ENCODE measurements at regions not wholly inside any gene's neighbourhood (a gene's known extent, or its start where the extent isn't known, plus 50 kb on each side); places are given as distances from the start of the nearest gene placed in this dataset.
"Not testable (repeated sequence)": the region's sequence is repeated elsewhere in the genome, so short reads cannot be mapped to it uniquely, and the experiment has no call there.

DNA sequence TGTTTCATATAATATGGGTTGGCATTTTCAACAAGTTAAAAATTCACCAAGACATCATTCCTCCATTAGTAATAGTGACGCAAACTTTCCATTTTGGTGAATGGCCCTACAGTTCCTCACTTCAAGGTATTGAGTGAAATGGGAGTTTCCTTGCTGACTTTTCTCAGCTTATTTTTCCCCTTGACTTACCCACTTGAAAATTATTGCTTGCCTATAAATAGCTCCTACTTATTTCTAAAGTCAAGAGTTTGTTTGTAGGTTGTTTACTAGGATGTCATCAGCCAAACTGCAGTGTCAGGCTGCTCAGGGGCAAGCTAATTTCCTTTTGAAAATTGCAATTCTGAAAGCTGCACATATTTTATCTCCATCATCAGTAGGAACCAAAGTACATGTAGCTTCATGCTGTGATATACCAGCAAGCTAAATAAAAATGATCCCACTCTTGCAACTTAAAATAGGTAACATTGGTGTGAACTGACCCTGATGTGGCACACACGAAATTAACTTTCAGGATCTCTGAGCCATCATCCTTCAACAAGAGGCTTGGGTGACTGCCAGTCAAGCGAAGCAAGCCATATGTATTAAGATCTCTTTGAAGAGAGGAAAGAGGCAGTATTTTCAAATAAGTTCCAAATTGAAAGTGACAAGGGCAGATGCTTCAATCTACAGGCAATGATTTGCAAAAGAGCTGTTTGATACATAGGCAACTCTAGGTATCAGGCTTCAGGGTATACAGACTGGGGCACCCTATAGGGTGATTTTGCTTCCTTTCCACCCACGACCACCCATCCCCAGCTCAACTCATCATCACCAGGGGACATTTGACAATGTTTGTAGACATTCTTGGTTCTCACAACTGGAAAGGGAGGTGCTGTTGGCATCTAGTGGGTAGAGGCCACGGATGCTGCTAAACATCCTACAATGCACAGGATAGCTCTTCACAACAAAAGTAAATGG, 66.8 kb upstream of the RASGRP1 start:
- Mint-ChIP-seq H3K27ac (no peak overlapping the region), H3K9me3 (no peaks in the 10 kb centered on the region), H3K27me3 (peaks cover 3% of the 10 kb centered on the region), H3K4me3 (no peak overlapping the region), H3K4me1 (ENCODE audit: low read depth) (peaks cover 29% of the 10 kb centered on the region), H3K36me3 (ENCODE audit: low read depth) (no peaks in the 10 kb centered on the region)
- intact Hi-C loops (cut with micrococcal nuclease): no loop called here

DNA sequence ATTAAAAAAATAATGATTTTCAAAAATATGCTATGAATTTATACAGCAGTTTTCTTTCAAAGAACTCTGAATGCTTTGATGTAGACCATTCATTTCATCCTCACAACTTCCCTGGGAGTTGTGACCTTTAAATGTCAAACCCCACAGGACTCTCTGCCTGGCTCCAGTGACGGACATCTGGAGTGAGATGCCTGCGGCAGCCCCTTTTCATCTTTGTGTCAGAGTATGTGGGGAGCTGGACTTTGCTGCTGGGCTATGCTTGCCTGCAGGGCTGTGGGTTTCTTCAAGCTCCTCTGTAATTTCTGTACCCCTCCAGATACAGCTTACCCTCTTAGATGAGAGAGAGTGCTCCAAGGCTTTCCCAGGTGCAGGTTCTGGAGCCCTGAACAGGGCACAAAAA, 70.6 kb upstream of the RASGRP1 start:
- intact Hi-C loops (cut with micrococcal nuclease): no loop called here

DNA sequence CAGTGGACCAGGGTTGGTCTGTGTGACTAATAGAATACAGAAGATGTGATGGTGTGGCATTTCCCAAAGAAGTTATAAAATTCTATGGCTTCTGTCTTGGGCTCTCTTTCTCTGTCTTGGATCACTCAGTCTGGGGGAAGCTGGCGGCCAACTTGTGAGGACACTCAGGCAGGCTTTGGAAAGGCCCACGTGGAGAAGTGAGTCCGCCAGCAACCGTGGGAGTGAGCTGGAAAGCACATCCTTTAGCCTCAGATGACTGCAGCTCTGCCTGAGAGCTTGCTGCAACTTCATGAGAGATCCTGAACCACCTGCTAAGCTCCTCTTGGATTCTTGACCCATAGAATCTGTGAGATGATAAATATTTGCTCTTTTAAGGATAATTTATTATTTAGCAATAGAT, 72.0 kb upstream of the RASGRP1 start:
- Mint-ChIP-seq H3K27ac (no peak overlapping the region), H3K27me3 (peaks cover 3% of the 10 kb centered on the region), H3K4me1 (ENCODE audit: low read depth) (peaks cover 2% of the 10 kb centered on the region), H3K9me3 (no peaks in the 10 kb centered on the region), H3K36me3 (ENCODE audit: low read depth) (no peaks in the 10 kb centered on the region), H3K4me3 (no peak overlapping the region)
- intact Hi-C loops (cut with micrococcal nuclease): no loop called here

More for the DNA sequence above, 70.6 kb upstream of the RASGRP1 start:
- H3K9me3 Mint-ChIP-seq: no peaks in the 10 kb centered on the region
- no peak overlapping the region for H3K4me3 Mint-ChIP-seq
- H3K36me3 Mint-ChIP-seq (ENCODE audit: low read depth): no peaks in the 10 kb centered on the region
- peaks cover 3% of the 10 kb centered on the region for H3K27me3 Mint-ChIP-seq
- peaks cover 6% of the 10 kb centered on the region for H3K4me1 Mint-ChIP-seq (ENCODE audit: low read depth)
- no peak overlapping the region for H3K27ac Mint-ChIP-seq

DNA sequence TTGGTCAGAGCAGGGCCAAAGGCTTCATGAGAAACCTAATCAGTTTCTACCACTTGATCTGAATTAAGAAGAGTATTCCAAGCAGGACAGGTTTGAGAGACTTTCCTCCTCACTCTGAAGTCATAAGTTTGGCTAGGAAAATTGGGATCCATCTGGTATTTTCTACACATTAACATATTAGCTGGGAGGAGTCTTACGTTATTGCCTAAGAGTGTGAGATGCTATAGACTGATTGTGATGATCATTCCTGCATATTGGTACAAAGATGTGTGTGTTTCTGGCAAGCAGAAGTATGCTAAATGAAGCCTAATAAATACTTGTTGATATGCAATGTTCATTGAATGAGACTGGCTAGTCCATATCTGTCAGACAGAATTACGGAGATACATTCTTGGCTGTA, 73.5 kb upstream of the RASGRP1 start:
- intact Hi-C loops (cut with micrococcal nuclease): no loop called here
- H3K27ac Mint-ChIP-seq: no peak overlapping the region

DNA sequence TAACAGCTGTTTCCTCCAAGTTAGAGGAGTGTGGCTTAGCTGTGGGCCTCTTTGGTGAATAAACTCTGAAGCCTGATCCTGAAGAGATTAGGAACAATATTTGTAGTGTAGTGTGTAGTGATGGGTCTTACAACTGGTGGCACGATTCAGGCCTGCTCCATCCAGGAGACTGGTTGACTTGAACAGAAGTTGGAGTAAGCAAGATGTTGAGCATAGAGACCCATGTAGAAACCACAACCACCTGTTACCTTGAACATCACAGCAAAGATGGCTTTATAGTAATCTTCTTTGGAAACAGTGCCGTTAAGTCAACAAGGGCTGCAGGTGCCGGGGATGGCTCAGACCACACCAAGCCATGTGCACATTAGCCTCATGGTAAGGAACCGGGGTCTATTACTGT, 74.2 kb upstream of the RASGRP1 start:
- intact Hi-C loops (cut with micrococcal nuclease): no loop called here
- Mint-ChIP-seq H3K4me3 (no peak overlapping the region), H3K27me3 (peaks cover 2% of the 10 kb centered on the region), H3K9me3 (no peaks in the 10 kb centered on the region), H3K4me1 (ENCODE audit: low read depth) (no peaks in the 10 kb centered on the region), H3K36me3 (ENCODE audit: low read depth) (no peaks in the 10 kb centered on the region), H3K27ac (no peak overlapping the region)

More for the DNA sequence above, 73.5 kb upstream of the RASGRP1 start:
- H3K9me3 Mint-ChIP-seq: no peaks in the 10 kb centered on the region
- no peaks in the 10 kb centered on the region for H3K36me3 Mint-ChIP-seq (ENCODE audit: low read depth)
- H3K27me3 Mint-ChIP-seq: peaks cover 2% of the 10 kb centered on the region
- no peaks in the 10 kb centered on the region for H3K4me1 Mint-ChIP-seq (ENCODE audit: low read depth)
- no peak overlapping the region for H3K4me3 Mint-ChIP-seq

DNA sequence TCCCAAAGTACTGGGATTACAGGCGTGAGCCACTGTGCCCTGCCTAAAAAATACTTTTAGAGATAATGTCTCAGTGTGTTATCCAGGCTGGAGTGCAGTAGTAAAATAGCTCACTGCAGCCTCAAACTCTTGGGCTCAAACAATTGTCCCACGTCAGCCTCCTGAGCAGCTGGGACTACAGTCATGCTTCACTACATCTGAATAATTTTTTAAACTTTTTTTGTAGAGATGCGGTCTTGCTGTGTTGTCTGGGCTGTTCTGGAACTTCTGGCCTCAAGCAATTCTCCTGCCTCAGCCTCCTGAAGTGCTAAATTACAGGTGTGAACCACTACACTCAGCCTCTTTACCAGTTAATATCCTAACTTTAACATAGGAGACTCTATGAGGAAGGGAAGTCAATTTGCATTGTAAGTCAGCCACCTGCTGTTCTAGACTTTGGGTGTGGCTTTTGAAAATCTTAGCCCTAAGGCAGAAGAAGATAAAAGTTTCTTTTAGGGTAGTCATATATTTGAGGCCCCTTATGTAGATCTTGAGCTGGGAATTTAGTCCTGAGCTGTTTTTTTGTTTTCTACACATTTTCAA, 78.2 kb upstream of the RASGRP1 start:
- H3K27ac Mint-ChIP-seq: no peak overlapping the region
- H3K36me3 Mint-ChIP-seq (ENCODE audit: low read depth): no peaks in the 10 kb centered on the region
- no peak overlapping the region for H3K4me3 Mint-ChIP-seq
- H3K4me1 Mint-ChIP-seq (ENCODE audit: low read depth): no peaks in the 10 kb centered on the region
- intact Hi-C loops (cut with micrococcal nuclease): no loop called here
- no peaks in the 10 kb centered on the region for H3K9me3 Mint-ChIP-seq
- no peaks in the 10 kb centered on the region for H3K27me3 Mint-ChIP-seq

DNA sequence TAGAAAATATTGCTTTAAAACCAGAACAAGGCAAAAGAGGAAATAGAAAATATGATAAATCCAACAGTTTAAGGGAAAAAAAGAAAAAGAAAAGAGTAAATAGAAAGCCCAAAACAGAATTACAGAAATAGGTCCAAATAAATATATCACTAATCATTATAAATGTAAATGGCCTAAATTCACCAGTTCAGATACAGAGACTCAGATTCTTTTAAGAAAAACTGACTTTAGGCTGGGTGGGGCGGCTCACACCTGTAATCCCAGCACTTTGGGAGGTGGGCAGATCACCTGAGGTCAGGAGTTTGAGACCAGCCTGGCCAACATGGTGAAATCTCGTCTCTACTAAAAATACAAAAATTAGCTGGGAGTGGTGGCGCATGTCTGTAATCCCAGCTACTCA, 79.7 kb upstream of the RASGRP1 start:
- H3K27ac Mint-ChIP-seq; H3K4me3 Mint-ChIP-seq; H3K4me1 Mint-ChIP-seq (ENCODE audit: low read depth); H3K36me3 Mint-ChIP-seq (ENCODE audit: low read depth); intact Hi-C loops (cut with micrococcal nuclease); H3K27me3 Mint-ChIP-seq; H3K9me3 Mint-ChIP-seq: not testable (repeated sequence)

DNA sequence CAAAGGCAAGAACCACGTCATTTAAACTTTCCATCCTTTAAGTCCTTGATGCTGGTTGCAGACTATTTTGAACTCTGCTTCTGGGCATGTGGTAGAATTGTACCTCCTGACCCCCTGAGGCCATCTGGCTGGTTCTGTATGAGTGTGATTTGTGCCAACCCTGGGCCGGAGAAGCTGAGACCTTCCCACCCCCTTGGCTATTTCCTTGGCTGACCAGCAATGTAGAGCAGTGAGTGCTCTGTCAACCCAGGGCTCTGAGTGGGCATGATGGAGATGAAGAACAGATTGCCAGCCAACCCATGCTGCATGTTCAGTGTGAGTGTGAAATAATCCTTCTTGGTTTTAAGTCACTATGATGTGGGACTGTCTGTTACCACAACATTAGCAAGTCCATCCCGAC, 82.1 kb upstream of the RASGRP1 start:
- Mint-ChIP-seq H3K36me3 (ENCODE audit: low read depth) (no peaks in the 10 kb centered on the region), H3K9me3 (no peaks in the 10 kb centered on the region), H3K4me3 (no peak overlapping the region), H3K27ac (no peak overlapping the region), H3K4me1 (ENCODE audit: low read depth) (peaks cover 9% of the 10 kb centered on the region), H3K27me3 (no peaks in the 10 kb centered on the region)
- intact Hi-C loops (cut with micrococcal nuclease): no loop called here

DNA sequence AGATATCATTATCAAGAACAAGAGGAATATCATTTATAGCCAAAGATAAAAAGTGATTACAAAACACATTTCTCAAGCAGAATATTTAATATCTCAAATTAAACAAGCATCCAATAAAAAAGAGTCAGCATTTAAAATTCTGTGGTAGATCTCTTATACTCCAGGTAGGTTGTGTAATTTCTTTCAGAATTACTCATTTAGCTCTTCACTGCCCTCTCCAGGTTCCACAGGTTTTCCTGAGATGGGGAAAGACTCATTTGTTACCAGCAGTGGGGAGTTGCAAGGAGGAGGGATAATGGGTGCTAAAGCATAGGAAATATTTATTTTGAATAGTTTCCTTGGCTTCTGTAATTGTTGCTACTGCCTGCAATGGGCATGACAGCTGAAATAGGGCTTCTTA, 83.1 kb upstream of the RASGRP1 start:
- intact Hi-C loops (cut with micrococcal nuclease): no loop called here
- H3K4me3 Mint-ChIP-seq: no peak overlapping the region
- no peaks in the 10 kb centered on the region for H3K9me3 Mint-ChIP-seq
- peaks cover 11% of the 10 kb centered on the region for H3K4me1 Mint-ChIP-seq (ENCODE audit: low read depth)
- H3K27me3 Mint-ChIP-seq: no peaks in the 10 kb centered on the region
- no peaks in the 10 kb centered on the region for H3K36me3 Mint-ChIP-seq (ENCODE audit: low read depth)
- no peak overlapping the region for H3K27ac Mint-ChIP-seq

DNA sequence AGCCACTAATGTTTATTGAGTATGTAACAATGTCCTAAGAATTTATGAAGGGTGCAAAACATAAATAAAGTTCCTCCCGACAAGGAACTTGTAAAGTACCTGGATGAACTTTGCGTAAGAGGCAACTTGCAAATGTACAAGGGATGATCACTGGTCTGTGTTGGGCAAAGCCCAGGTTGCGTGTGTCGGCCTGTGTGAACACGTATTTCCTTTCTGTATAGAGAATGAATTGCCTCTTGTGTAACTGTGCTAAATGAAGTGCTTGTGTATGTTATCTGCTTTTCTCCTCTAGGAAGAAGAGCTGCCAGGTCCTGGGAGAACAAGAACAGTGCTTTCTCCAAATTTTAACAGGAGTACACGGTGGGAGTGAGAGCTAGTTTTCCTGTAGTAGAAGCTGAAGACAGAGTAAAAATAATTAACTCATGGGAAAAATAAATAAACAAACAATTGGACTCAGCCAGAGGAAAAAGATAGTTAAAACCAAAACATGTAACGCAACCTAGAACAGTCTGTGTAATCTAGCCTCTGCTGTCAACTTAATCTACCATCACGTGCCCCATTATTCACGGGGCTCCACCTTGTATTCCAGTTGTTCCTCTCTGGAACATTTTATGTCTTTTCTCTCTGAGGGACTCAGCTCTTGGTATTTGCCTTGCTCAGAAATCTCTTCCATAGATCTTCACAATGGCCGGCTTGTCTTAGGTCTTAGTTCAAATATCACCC, 83.7 kb upstream of the RASGRP1 start:
- intact Hi-C loops (cut with micrococcal nuclease): no loop called here

DNA sequence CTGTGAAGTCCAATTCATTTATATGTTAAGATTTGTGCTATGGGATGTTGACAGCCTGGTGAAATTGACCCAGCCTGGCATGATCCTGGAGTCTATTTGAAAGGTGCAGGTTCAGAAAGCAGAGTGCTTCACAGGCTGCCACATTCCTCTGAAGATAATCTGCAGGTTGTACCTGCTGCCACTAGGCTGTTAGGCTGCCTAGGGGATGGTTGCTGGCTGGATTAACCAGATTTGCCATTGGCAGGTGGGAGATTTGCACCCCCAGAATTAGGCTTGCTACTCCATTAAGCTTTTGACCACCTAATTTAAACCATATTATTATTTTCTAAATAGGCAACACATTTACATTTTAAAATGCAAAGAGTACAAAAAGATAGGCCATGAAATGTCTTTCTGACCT, 85.8 kb upstream of the RASGRP1 start:
- Mint-ChIP-seq H3K27ac (no peak overlapping the region), H3K27me3 (no peaks in the 10 kb centered on the region), H3K36me3 (ENCODE audit: low read depth) (no peaks in the 10 kb centered on the region), H3K9me3 (no peaks in the 10 kb centered on the region), H3K4me3 (no peak overlapping the region), H3K4me1 (ENCODE audit: low read depth) (peaks cover 11% of the 10 kb centered on the region)
- intact Hi-C loops (cut with micrococcal nuclease): no loop called here

More for the DNA sequence above, 83.7 kb upstream of the RASGRP1 start:
- Mint-ChIP-seq H3K27me3 (no peaks in the 10 kb centered on the region), H3K4me1 (ENCODE audit: low read depth) (peaks cover 11% of the 10 kb centered on the region), H3K36me3 (ENCODE audit: low read depth) (no peaks in the 10 kb centered on the region), H3K27ac (no peak overlapping the region), H3K4me3 (no peak overlapping the region), H3K9me3 (no peaks in the 10 kb centered on the region)

DNA sequence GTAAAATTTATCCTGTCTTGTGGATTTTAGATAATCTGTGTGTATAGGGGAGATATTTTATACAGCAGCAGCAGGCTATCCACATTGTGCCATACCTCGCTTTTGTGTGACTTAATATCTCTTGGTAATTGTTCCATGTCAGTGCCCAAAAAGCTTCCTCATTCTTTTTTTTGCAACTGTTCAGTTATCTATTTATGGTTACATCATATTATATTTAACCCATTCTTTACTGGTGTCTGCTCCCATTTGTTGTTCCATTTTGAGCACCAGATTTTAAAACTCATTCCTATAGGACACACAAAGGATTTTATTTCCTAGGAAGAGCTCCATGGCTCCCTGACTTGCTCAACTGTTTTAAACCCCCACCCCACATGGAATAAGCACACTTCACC, 86.3 kb upstream of the RASGRP1 start:
- H3K4me1 Mint-ChIP-seq (ENCODE audit: low read depth): peaks cover 11% of the 10 kb centered on the region
- intact Hi-C loops (cut with micrococcal nuclease): no loop called here
- no peak overlapping the region for H3K27ac Mint-ChIP-seq
- H3K36me3 Mint-ChIP-seq (ENCODE audit: low read depth): no peaks in the 10 kb centered on the region
- H3K4me3 Mint-ChIP-seq: no peak overlapping the region
- H3K27me3 Mint-ChIP-seq: no peaks in the 10 kb centered on the region
- H3K9me3 Mint-ChIP-seq: no peaks in the 10 kb centered on the region

DNA sequence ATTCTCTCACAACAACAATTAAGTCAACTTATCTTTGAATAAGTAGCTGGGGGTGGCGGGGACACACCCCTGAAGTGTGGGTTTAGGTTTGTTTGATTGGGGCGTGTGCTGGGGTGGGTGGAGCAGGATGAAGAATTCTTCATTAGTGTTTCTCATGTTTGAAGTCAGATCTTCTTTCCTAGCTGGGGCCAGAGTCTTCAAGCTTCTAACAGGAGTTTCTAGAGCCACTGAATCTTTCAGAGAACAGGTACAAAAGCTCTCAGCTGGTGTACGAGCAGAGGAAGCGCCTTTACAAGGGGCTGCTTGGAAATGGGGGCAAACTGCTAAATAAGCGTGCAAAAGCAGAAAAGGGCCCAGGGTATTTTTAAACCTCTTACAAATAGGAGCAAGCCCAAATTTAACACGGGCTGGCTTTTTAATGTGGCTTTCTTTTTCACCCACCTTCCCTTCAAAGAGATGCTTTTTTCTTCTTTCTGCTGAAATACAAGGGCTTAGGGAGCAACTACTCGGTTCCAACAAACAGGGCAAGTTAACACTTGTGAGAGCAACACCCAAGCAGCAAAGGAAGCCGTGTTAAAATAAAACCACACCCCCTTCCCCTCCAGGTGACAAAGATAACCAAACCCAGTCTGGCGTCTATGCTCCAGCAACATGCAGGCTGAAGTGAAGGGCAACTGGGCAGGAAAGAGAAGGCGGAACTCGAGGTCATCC, 86.9 kb upstream of the RASGRP1 start:
- H3K36me3 Mint-ChIP-seq (ENCODE audit: low read depth): no peaks in the 10 kb centered on the region
- no peak overlapping the region for H3K27ac Mint-ChIP-seq
- H3K4me3 Mint-ChIP-seq: no peak overlapping the region
- H3K4me1 Mint-ChIP-seq (ENCODE audit: low read depth): peaks cover 11% of the 10 kb centered on the region
- no peaks in the 10 kb centered on the region for H3K9me3 Mint-ChIP-seq
- intact Hi-C loops (cut with micrococcal nuclease): no loop called here
- H3K27me3 Mint-ChIP-seq: no peaks in the 10 kb centered on the region

Data from dendritic cell treated with granulocyte-macrophage colony-stimulating factor and Interleukin-4, amounts not matched to agents 40 ng/mL and 50 ng/mL, for 4 days (primary cell).